Kasumi-1 (cell line): ENCODE measurements at regions not wholly inside any gene's neighbourhood (a gene's known extent, or its start where the extent isn't known, plus 50 kb on each side); places are given as distances from the start of the nearest gene placed in this dataset.
"Not testable (repeated sequence)": the region's sequence is repeated elsewhere in the genome, so short reads cannot be mapped to it uniquely, and the experiment has no call there.

Source experiments
- DNase-seq, 2 experiments: peaks; one replicate each; lab custom pipeline; 2025; lab: John Stamatoyannopoulos, UW

- DNase-seq = no peak
Observed at GRCh38 chr11:112514011-112514740, 253.5 kb upstream of the PLET1 start.

GRCh38 chr11:112516261-112516660 lies 255.6 kb upstream of the PLET1 start:
- no peak for DNase-seq

GRCh38 chr11:112516755-112517154 lies 256.1 kb upstream of the PLET1 start:
- DNase-seq = no peak

GRCh38 chr11:112518371-112518770 lies 257.7 kb upstream of the PLET1 start:
- DNase-seq = no peak

GRCh38 chr11:112519751-112520150 lies 259.1 kb upstream of the PLET1 start:
- DNase-seq = no peak

- no peak for DNase-seq
Observed at GRCh38 chr11:112520354-112520753, 259.7 kb upstream of the PLET1 start.

- DNase-seq = no peak
Observed at GRCh38 chr11:112522536-112522935, 261.9 kb upstream of the PLET1 start.

- DNase-seq = no peak
Observed at GRCh38 chr11:112523031-112523430, 262.4 kb upstream of the PLET1 start.

- DNase-seq = no peak
Observed at GRCh38 chr11:112523477-112523876, 262.8 kb upstream of the PLET1 start.

- DNase-seq = no peak
Observed at GRCh38 chr11:112523951-112524350, 263.3 kb upstream of the PLET1 start.

GRCh38 chr11:112524798-112525197 lies 264.1 kb upstream of the PLET1 start:
- DNase-seq = no peak

GRCh38 chr11:112525270-112525669 lies 264.6 kb upstream of the PLET1 start:
- DNase-seq = no peak

GRCh38 chr11:112525844-112526590 lies 265.4 kb upstream of the PLET1 start:
- DNase-seq = no peak

- DNase-seq = no peak
Observed at GRCh38 chr11:112526699-112527416, 266.2 kb upstream of the PLET1 start.

- no peak for DNase-seq
Observed at GRCh38 chr11:112529071-112529470, 268.4 kb upstream of the PLET1 start.

- DNase-seq = no peak
Observed at GRCh38 chr11:112532506-112532905, 271.8 kb upstream of the PLET1 start.

- no peak for DNase-seq
Observed at GRCh38 chr11:112533682-112534081, 273.0 kb upstream of the PLET1 start.

GRCh38 chr11:112534208-112534607 lies 273.5 kb upstream of the PLET1 start:
- no peak for DNase-seq

GRCh38 chr11:112537026-112537425 lies 276.4 kb upstream of the PLET1 start:
- no peak for DNase-seq

GRCh38 chr11:112537846-112538330 lies 277.2 kb upstream of the PLET1 start:
- DNase-seq = no peak

- no peak for DNase-seq
Observed at GRCh38 chr11:112538534-112539280, 278.0 kb upstream of the PLET1 start.

GRCh38 chr11:112539281-112539555 lies 278.6 kb upstream of the PLET1 start:
- DNase-seq = not testable (repeated sequence)
